M059J (cell line): ENCODE measurements at regions not wholly inside any gene's neighbourhood (a gene's known extent, or its start where the extent isn't known, plus 50 kb on each side); places are given as distances from the start of the nearest gene placed in this dataset.

Source experiments
- DNase-seq: peaks from one replicate; pipeline ENCODE4 v3.0.0-alpha.2; 2012; ENCODE audit warnings: low read depth

GRCh38 chr14:106844608-106845285 lies 1318.4 kb downstream of the TMEM121 start:
- DNase-seq, result no peak

DNA sequence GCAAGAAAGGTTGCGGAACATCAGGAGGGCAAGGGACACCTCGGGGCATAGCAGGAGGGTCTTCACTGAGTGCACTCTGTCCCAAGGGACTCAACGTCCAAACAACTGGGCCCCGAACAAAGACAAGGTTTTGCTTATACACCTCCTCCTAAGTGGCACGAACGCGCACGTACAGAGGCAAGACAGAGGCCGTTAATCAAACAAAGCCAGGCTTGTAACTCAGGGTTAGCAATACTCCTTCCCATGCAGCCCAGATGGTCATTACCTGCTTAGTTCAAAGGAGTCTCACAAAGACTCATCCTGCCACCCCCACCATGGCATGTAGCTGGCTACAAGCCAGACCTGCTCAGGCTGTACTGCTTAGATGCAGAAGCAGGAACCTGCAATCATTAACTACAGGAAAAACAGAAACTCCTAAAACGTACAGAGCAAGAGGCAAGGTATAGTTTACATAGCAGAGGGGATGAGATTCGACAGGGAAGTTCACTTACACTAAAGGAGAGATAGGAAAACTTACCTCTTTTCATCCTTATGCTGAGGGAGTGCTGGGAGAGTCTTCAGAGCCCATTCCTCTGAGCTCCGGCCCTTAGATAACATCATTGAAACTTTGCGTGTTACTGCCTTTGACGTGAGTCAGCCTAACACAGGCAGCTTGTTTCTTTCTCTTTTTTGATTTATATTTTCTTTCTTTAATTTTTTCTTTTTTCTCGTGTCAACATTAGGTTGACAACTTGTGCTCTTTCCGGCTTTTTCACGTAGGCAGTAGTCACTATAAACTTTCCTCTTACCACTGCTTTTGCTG lies 1319.1 kb downstream of the TMEM121 start:
- peak; percentile 44 for DNase-seq

- DNase-seq, result no peak
Measured at GRCh38 chr14:106846218-106846617, 1319.8 kb downstream of the TMEM121 start.

DNA sequence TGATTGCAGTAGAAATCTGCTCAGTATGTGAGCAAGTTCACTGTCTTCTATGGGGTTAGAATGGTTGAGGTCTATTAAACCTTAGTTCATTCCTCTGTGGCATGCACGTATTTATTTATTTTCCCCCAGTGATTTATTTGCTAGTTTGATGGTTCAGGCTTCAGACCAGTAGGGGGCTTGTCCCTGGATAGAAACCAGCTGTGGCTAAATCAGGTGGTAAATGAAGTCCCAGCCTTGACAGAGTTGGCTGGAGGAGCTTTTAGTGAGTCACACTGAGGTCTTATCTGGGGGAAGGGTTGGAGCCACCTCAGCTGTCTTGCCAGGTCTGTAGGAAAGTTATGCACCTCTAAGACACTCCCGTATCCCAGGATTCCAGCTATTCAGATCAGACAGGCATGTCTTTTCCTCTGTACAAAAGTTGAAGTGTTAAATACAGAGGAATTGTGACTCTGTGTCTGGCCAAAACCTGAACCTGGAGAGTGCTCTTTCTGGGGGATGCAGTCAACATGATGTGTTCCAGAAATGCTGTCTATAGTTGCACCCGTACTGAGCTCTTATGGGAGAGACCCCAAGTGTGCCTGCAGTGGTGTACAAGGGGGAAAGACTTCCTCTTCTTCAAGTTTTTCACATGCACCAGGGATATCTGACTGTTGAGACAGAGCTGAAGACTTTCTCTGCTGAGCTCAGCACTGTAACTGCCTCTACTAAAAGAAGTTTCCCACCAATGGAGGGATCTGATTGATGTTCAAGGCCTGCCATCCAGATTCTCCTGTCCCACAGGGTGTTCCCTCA lies 1322.1 kb downstream of the TMEM121 start:
- DNase-seq, result peak; percentile 78

DNA sequence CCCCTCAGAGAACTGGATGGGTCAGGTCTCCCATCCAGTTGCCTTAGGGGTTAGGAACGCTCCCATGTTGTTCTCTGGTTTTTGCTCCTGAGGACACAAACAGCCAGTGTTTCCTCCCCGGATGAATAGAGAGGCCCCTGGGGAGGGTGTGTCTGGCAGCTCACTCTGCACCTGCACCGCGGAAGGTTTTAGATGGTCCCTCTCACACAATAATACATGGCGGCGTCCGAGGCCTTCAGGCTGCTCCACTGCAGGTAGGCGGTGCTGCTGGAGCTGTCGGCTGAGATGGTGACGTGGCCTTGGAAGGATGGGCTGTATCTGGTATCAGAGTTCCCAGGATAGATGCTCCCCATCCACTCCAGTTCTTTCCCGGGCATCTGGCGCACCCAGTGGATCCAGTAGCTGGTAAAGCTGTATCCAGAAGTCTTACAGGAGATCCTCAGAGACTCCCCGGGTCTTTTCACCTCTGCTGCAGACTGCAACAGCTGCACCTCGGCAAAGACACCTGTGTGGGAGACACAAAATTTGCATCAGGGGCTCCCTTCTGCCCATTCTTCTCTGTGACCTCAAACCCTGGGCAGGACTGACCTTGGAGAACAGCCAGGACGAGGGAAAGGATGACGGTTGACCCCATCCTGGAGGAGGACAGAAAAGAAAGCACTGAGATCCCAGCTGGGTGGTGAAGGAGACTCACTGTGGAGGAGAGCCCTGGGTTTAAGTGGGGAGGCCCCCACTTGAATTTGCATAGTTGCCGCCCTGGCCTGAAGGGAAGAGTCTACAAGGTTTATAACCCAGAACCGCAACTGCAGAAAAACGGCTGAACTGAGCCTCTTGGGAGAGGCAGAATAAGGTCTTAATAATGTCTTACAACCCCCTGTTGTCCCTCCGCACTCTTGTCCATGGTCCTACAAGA lies 1324.8 kb downstream of the TMEM121 start:
- DNase-seq, result no peak

- DNase-seq, result peak; percentile 50
Measured at GRCh38 chr14:106872611-106873446, 1346.4 kb downstream of the TMEM121 start.

GRCh38 chr14:106874350-106874749 lies 1348.0 kb downstream of the TMEM121 start:
- no peak for DNase-seq

- no peak for DNase-seq
Measured at GRCh38 chr14:106875503-106875902, 1349.1 kb downstream of the TMEM121 start.

DNA sequence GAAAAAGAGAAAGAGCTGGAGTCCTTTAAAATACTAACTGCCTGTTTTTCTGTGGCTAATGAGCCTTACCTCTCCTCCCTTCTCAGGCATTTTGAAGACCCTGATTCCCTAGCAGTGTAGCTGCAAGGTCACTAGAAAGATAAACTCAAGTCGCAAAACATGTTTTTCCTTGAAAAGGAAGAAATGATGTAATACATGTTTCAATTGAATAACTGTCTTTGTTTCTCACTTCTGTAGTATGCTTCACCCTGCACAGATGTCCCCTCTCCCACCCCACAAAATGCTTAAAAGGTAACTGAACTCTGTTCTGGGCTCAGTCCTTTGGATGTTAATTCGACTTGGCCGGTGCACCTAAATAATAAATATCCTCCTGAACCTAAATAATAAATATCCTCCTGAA lies 1350.3 kb downstream of the TMEM121 start:
- DNase-seq, result no peak

GRCh38 chr14:106877517-106877916 lies 1351.1 kb downstream of the TMEM121 start:
- DNase-seq, result no peak

DNA sequence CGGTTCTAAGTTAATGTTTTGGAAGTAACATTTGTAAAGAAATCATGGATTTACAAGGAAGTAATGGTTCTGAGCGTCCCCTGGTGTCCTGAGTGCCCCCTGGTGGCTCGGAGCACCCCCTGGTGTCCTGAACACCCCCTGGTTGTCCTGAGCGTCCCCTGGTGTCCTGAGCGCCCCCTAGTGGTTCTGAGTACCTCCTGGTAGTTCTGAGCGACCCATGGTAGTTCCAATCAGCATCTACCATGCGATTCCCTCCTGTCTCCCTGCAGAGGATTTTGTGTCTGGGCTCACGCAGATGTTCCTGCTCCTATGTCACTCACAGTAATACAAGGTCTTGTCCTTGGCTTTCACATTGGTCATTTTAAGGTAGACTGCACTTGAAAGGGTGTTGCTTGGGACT lies 1352.9 kb downstream of the TMEM121 start:
- peak; percentile 20 for DNase-seq

DNA sequence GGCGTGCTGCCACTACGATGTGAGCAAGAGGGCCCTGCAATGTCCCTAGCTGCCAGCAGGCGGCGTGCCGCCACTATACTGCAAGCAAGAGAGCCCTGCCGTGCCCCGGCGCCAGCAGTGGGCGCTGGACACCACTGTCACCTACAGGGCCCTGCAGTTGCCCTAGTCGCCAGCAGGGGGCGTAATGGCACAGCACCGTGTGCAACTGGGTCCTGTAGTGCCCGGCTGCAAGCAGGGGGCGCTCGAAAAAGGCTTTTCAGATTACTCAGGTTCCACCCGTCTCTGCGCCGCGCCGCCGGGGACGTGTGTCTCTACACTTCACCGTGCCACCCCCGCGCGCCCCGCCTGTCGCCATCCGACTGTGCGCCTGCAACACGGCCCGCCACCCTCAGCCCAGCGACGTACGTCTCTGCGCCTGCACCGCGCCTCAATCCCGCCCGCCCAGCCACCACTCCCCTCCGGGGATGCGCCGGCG lies 1356.9 kb downstream of the TMEM121 start:
- DNase-seq, result no peak
